H1 (cell line): ENCODE measurements at regions not wholly inside any gene's neighbourhood (a gene's known extent, or its start where the extent isn't known, plus 50 kb on each side); places are given as distances from the start of the nearest gene placed in this dataset.

Source experiments
- CTCF ChIA-PET: fragments of 300-600 bp; sonication (Branson Sonifier 250); formaldehyde crosslinking; loops from one replicate; lab custom pipeline; 2021; ENCODE audit not compliant: partially characterized antibody; lab: Charles Lee
- POLR2A ChIA-PET: fragments of 300-600 bp; sonication (Branson Sonifier 250); formaldehyde crosslinking; loops from one replicate; lab custom pipeline; 2021; ENCODE audit warnings: inconsistent platforms; ENCODE audit not compliant: partially characterized antibody; lab: Charles Lee
- DNase-seq, 2 experiments: peaks; one replicate each; pipeline versions ENCODE4 v3.0.0 to v3.0.0-alpha.2; 2010 to 2022; ENCODE audit warnings: low spot score in 2 of 2, low read depth in 1 of 2, mixed read lengths in 1 of 2
- FAIRE-seq: peaks from 2 replicates; lab custom pipeline; 2011; peaks lifted over from hg19 to GRCh38; lab: Jason Lieb, UNC
- H2AFZ ChIP-seq: 2 replicates; pipeline ENCODE4 v1.8.1; 2012; ENCODE audit warnings: low read length, inconsistent platforms
- H2AK5ac ChIP-seq: 2 replicates; pipeline ENCODE4 v1.6.1; 2013; ENCODE audit warnings: low read depth, low read length
- H2BK120ac ChIP-seq: replicated peaks from 2 replicates; pipeline ENCODE3; 2013; ENCODE audit warnings: low read depth, low read length, inconsistent platforms
- H2BK12ac ChIP-seq: 2 replicates; pipeline ENCODE4 v1.6.1; 2013; ENCODE audit warnings: low read depth, low read length
- H2BK15ac ChIP-seq: 2 replicates; pipeline ENCODE4 v1.6.1; 2013; ENCODE audit warnings: low read length
- H2BK20ac ChIP-seq: 2 replicates; pipeline ENCODE4 v1.6.1; 2013; ENCODE audit warnings: low read length
- H2BK5ac ChIP-seq: 2 replicates; pipeline ENCODE4 v1.6.1; 2013; ENCODE audit warnings: low read depth, low read length
- H3K14ac ChIP-seq: 2 replicates; pipeline ENCODE4 v1.6.1; 2013; ENCODE audit warnings: inconsistent platforms; ENCODE audit not compliant: insufficient read length
- H3K18ac ChIP-seq: 2 replicates; pipeline ENCODE4 v1.6.1; 2013; ENCODE audit warnings: low read length; ENCODE audit errors: extremely low read depth
- H3K23ac ChIP-seq: 2 replicates; pipeline ENCODE4 v1.6.1; 2013; ENCODE audit warnings: inconsistent platforms; ENCODE audit not compliant: insufficient read length
- H3K23me2 ChIP-seq: 2 replicates; pipeline ENCODE4 v1.6.1; 2013; ENCODE audit warnings: low read depth, low read length
- H3K27ac ChIP-seq: 2 replicates; pipeline ENCODE4 v1.6.1; 2011; ENCODE audit warnings: low read depth, low read length, inconsistent platforms
- H3K27me3 ChIP-seq, 4 experiments: replicated peaks in 1 of 4; 1 replicate in 1 of 4; 2 replicates in 3 of 4; pipeline versions ENCODE4 v1.6.1 to v1.8.1; 2011 to 2013; ENCODE audit warnings: low read length in 3 of 4, mild to moderate bottlenecking in 3 of 4, inconsistent platforms in 2 of 4, mixed read lengths in 2 of 4, moderate library complexity in 1 of 4; ENCODE audit not compliant: control insufficient read depth in 3 of 4, insufficient read depth in 3 of 4; ENCODE audit errors: extremely low read depth in 1 of 4
- H3K36me3 ChIP-seq, 4 experiments: 2 replicates each; pipeline versions ENCODE4 v1.6.1 to v1.8.1; 2011 to 2013; ENCODE audit warnings: mild to moderate bottlenecking in 4 of 4, low read length in 3 of 4, moderate library complexity in 2 of 4, control low read depth in 1 of 4, inconsistent platforms in 1 of 4; ENCODE audit not compliant: insufficient read depth in 4 of 4, control insufficient read depth in 2 of 4
- H3K4ac ChIP-seq: replicated peaks from 2 replicates; pipeline ENCODE3; 2013; ENCODE audit warnings: low read length, low read depth, mixed read lengths, inconsistent platforms; ENCODE audit not compliant: insufficient read length
- H3K4me1 ChIP-seq, 4 experiments: replicated peaks in 1 of 4; 1 replicate in 1 of 4; 2 replicates in 3 of 4; pipeline versions ENCODE4 v1.6.1 to v1.8.1; 2011 to 2013; ENCODE audit warnings: low read length in 3 of 4, inconsistent platforms in 2 of 4, mixed read lengths in 1 of 4; ENCODE audit not compliant: insufficient read depth in 4 of 4, control insufficient read depth in 3 of 4
- H3K4me2 ChIP-seq, 2 experiments: 2 replicates each; pipeline versions ENCODE4 v1.6.1 to v1.8.1; 2011 to 2013; ENCODE audit warnings: low read depth in 2 of 2, low read length in 2 of 2, control low read depth in 1 of 2, inconsistent platforms in 1 of 2, mild to moderate bottlenecking in 1 of 2; ENCODE audit not compliant: insufficient read depth in 1 of 2
- H3K4me3 ChIP-seq, 4 experiments: fragments of 200-600, 300-600 bp in 1 of 4; sonication (generic), shearing (Covaris generic), sonication (Bioruptor Twin) in 1 of 4; 2 replicates each; pipeline versions ENCODE4 v1.5.1 to v1.8.1; 2011 to 2016; ENCODE audit warnings: low read length in 4 of 4, low read depth in 3 of 4, control low read depth in 2 of 4, inconsistent platforms in 2 of 4, mild to moderate bottlenecking in 2 of 4, mixed read lengths in 1 of 4, moderate library complexity in 1 of 4; ENCODE audit not compliant: insufficient read depth in 2 of 4; ENCODE audit errors: extremely low read depth in 1 of 4
- H3K56ac ChIP-seq: replicated peaks from 2 replicates; pipeline ENCODE3; 2013; ENCODE audit warnings: low read depth, mild to moderate bottlenecking, mixed read lengths, low read length, inconsistent platforms; ENCODE audit not compliant: insufficient read length
- H3K79me1 ChIP-seq: 2 replicates; pipeline ENCODE4 v1.6.1; 2013; ENCODE audit warnings: low read depth, low read length, control low read depth
- H3K79me2 ChIP-seq, 2 experiments: 2 replicates each; pipeline versions ENCODE4 v1.6.1 to v1.8.1; 2012 to 2013; ENCODE audit warnings: low read length in 2 of 2, mild to moderate bottlenecking in 2 of 2, inconsistent platforms in 1 of 2; ENCODE audit not compliant: insufficient read depth in 2 of 2, control insufficient read depth in 1 of 2
- H3K9ac ChIP-seq, 4 experiments: replicated peaks in 1 of 4; 1 replicate in 1 of 4; 2 replicates in 3 of 4; pipeline versions ENCODE4 v1.6.1 to v1.8.1; 2011 to 2013; ENCODE audit warnings: low read depth in 3 of 4, low read length in 3 of 4, control low read depth in 2 of 4, mild to moderate bottlenecking in 2 of 4, moderate library complexity in 2 of 4, inconsistent platforms in 1 of 4; ENCODE audit errors: extremely low read depth in 1 of 4
- H3K9me3 ChIP-seq, 2 experiments: 2 replicates each; pipeline versions ENCODE4 v1.6.1 to v1.8.1; 2012 to 2013; ENCODE audit warnings: mild to moderate bottlenecking in 2 of 2, moderate library complexity in 2 of 2, control low read depth in 1 of 2, inconsistent platforms in 1 of 2, low read depth in 1 of 2, low read length in 1 of 2, mixed read lengths in 1 of 2; ENCODE audit not compliant: insufficient read depth in 2 of 2
- H4K20me1 ChIP-seq, 2 experiments: replicated peaks in 1 of 2; 2 replicates each; pipeline versions ENCODE3 to v1.8.1; 2011 to 2013; ENCODE audit warnings: inconsistent platforms in 2 of 2, low read length in 2 of 2, mild to moderate bottlenecking in 1 of 2; ENCODE audit not compliant: insufficient read depth in 2 of 2, control insufficient read depth in 1 of 2
- H4K5ac ChIP-seq: 2 replicates; pipeline ENCODE4 v1.6.1; 2013; ENCODE audit warnings: low read length, low read depth, mixed read lengths, inconsistent platforms; ENCODE audit not compliant: insufficient read length
- H4K8ac ChIP-seq: 2 replicates; pipeline ENCODE4 v1.8.0; 2013; ENCODE audit warnings: mild to moderate bottlenecking, moderate library complexity, low read length, inconsistent platforms; ENCODE audit not compliant: insufficient read depth; ENCODE audit errors: extremely low read depth
- H4K91ac ChIP-seq: replicated peaks from 2 replicates; pipeline ENCODE3; 2013; ENCODE audit warnings: low read length, mixed read lengths, inconsistent platforms; ENCODE audit not compliant: insufficient read length
- HDAC6 ChIP-seq: IDR thresholded peaks from one replicate; pipeline ENCODE4 v1.7.1; 2012; ENCODE audit warnings: low read depth, mild to moderate bottlenecking, inconsistent platforms, low read length, moderate library complexity
- KDM4A ChIP-seq: IDR thresholded peaks from one replicate; pipeline ENCODE4 v1.7.1; 2012; ENCODE audit warnings: low read depth, mild to moderate bottlenecking, moderate library complexity, low read length, inconsistent platforms; ENCODE audit not compliant: severe bottlenecking
- PHF8 ChIP-seq: fragments of 200-600 bp; sonication (generic); conservative IDR thresholded peaks from 2 replicates; pipeline ENCODE4 v1.7.1; 2012; ENCODE audit warnings: low read depth, mild to moderate bottlenecking, inconsistent platforms, low read length, moderate library complexity
- RFX5 ChIP-seq: IDR thresholded peaks from 2 replicates; pipeline ENCODE4 v1.6.1; 2011; ENCODE audit warnings: low read depth, low read length, improper control_type of control experiment, borderline replicate concordance
- SAP30 ChIP-seq: fragments of 300-600 bp; sonication (generic); IDR thresholded peaks from 2 replicates; pipeline ENCODE4 v1.7.1; 2012; ENCODE audit warnings: low read length, moderate library complexity, mild to moderate bottlenecking, inconsistent platforms; ENCODE audit not compliant: insufficient read depth, insufficient replicate concordance
- SIRT6 ChIP-seq: IDR thresholded peaks from one replicate; pipeline ENCODE4 v1.7.1; 2012; ENCODE audit warnings: low read length, inconsistent platforms
- SRF ChIP-seq: IDR thresholded peaks from 2 replicates; pipeline ENCODE4 v1.6.1; 2011; ENCODE audit warnings: mild to moderate bottlenecking, low read depth, low read length, moderate library complexity
- SUZ12 ChIP-seq: fragments of 200-600 bp; sonication (generic); IDR thresholded peaks from 2 replicates; pipeline ENCODE4 v1.6.1; 2012; ENCODE audit warnings: mild to moderate bottlenecking, inconsistent platforms, low read length, moderate library complexity, mixed read lengths
- TAF7 ChIP-seq: optimal IDR thresholded peaks from 2 replicates; pipeline ENCODE3; 2011; ENCODE audit warnings: low read depth, mild to moderate bottlenecking, inconsistent platforms, low read length, moderate library complexity, borderline replicate concordance
- USF2 ChIP-seq: IDR thresholded peaks from 2 replicates; pipeline ENCODE4 v1.6.1; 2011; ENCODE audit warnings: low read length, improper control_type of control experiment
- ZNF274 ChIP-seq: IDR thresholded peaks from 2 replicates; pipeline ENCODE4 v1.7.0; 2012; ENCODE audit warnings: low read length, borderline replicate concordance; ENCODE audit errors: extremely low read depth
- WGBS, 2 experiments: shearing (Covaris generic) in 1 of 2; methylation state at CpG; one replicate each; pipeline versions ENCODE4 v1.1.6 to v1.1.7; 2013 to 2015; ENCODE audit warnings: low lambda C conversion rate in 2 of 2, mixed read lengths in 2 of 2, inconsistent platforms in 1 of 2, low coverage in 1 of 2, missing lambda C conversion rate in 1 of 2; ENCODE audit not compliant: insufficient replicate concordance in 2 of 2, insufficient coverage in 1 of 2, insufficient read length in 1 of 2; ENCODE audit errors: extremely low coverage in 1 of 2, missing lambda C conversion rate in 1 of 2; 5-methylcytosine and 5-hydroxymethylcytosine counted together

- Histone ChIP-seq H3K4me3 (no peak overlapping the region), H3K27me3 (no peaks in the 10 kb centered on the region), H3K56ac (no peak overlapping the region), H2AFZ (no peak overlapping the region), H2BK120ac (no peak overlapping the region), H3K79me1 (no peaks in the 10 kb centered on the region), H4K20me1 (no peaks in the 10 kb centered on the region), H3K18ac (no peak overlapping the region), H3K4me1 (no peaks in the 10 kb centered on the region), H4K8ac (no peak overlapping the region), H2BK15ac (no peak overlapping the region), H2AK5ac (no peak overlapping the region), H2BK12ac (no peak overlapping the region), H4K91ac (no peak overlapping the region), H3K27ac (no peak overlapping the region), H3K4me2 (no peak overlapping the region), H3K23ac (no peak overlapping the region), H3K36me3 (no peaks in the 10 kb centered on the region), H3K9me3 (no peaks in the 10 kb centered on the region), H3K9ac (no peak overlapping the region), H2BK20ac (no peak overlapping the region), H3K23me2 (no peaks in the 10 kb centered on the region), H3K79me2 (no peaks in the 10 kb centered on the region), H2BK5ac (no peak overlapping the region), H3K4ac (no peak overlapping the region), H4K5ac (no peak overlapping the region), H3K14ac (no peak overlapping the region)
- ChIA-PET POLR2A (no interaction called here), CTCF (no interaction called here)
- DNase-seq = no peak
- WGBS, 2 experiments = 95% methylated on average over 1 of the region's 1 CpG; no CpG with 5 or more reads in 1 of the 2 experiments
- TF ChIP-seq SAP30 (no peak), USF2 (no peak), RFX5 (no peak), SIRT6 (no peak), ZNF274 (no peak), HDAC6 (no peak), KDM4A (no peak), SRF (no peak), SUZ12 (no peak), TAF7 (no peak), PHF8 (no peak)
- FAIRE-seq = no peak
Observed at GRCh38 chr4:177902386-177902785, 460.1 kb upstream of the AGA start.
